HG03439 (cell line): ENCODE measurements at regions not wholly inside any gene's neighbourhood (a gene's known extent, or its start where the extent isn't known, plus 50 kb on each side); places are given as distances from the start of the nearest gene placed in this dataset.
A peak's percentile ranks its signal among the peaks of the same experiment; 100 is the strongest.
"Not testable (repeated sequence)": the region's sequence is repeated elsewhere in the genome, so short reads cannot be mapped to it uniquely, and the experiment has no call there.

ENCODE experiments used
- ATAC-seq: cut with Tn5 transposase; IDR thresholded peaks from one replicate; pipeline ENCODE4 v1.9.1; 2021; ENCODE audit warnings: mild to moderate bottlenecking, moderate library complexity; ENCODE audit not compliant: unreplicated experiment

DNA sequence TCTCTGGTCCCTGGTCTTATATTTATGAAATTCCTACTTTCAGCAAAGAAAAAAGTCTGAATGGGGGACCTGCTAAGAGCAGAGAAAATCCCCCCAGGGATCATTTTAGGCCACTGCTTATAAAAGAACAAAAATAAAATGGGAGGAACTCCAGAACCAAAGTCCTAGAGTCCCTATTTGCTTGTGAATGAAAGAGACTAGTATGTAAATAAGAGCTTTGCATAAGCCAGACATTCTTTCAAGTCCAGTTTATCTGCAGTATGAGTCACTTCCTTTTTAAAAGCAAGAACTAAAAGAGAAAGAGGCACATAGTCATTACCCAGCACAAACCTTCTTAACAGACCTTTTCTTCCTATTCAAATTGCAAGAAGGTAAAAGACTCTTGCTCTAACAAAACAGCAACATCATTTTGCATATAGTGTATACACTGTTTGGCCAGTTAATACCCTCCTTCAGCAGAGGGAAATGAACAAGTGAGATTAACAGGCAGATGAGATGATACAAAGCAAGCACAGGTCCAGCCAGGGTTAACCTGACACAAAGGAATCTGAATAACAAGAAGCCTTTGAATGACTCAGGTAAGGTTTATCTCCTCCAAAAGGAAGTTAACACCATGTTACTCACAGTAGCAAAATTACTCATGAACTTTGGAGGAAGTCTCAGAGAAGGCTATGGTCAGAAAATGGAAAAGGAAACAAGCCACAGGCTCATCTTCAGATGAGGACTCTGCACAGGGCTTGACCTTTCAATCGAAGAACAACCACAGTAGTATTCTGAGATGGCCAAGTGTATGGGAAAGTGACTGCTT, 87.3 kb downstream of the PHLDA1 start:
- ATAC-seq, result peak; percentile 97

DNA sequence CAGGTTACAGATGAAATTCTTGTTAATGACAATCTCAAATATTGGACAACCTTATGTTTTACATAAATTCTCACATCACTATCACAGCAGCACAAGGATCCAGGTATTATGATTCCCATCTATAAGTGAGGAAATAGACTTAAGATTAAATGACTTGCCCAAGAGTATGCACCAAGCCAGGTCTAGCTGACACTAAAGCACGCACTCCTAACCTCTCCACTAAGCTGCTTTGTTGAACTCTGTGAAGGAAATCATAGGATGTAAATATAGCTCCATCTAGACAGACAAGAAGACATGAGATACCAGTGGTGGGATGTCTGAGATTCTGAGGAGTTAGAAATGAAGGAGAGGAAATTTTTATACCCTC, 87.9 kb downstream of the PHLDA1 start:
- ATAC-seq, result no peak

DNA sequence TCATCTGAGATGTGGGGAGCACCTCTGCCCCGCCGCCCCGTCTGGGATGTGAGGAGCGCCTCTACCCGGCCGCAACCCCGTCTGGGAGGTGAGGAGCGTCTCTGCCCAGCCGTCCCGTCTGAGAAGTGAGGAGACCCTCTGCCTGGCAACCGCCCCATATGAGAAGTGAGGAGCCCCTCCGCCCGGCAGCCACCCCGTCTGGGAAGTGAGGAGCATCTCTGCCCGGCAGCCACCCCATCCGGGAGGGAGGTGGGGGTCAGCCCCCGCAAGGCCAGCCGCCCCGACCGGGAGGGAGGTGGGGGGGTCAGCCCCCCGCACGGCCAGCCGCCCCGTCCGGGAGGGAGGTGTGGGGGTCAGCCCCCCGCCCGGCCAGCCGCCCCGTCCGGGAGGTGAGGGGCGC, 89.9 kb downstream of the PHLDA1 start:
- not testable (repeated sequence) for ATAC-seq

DNA sequence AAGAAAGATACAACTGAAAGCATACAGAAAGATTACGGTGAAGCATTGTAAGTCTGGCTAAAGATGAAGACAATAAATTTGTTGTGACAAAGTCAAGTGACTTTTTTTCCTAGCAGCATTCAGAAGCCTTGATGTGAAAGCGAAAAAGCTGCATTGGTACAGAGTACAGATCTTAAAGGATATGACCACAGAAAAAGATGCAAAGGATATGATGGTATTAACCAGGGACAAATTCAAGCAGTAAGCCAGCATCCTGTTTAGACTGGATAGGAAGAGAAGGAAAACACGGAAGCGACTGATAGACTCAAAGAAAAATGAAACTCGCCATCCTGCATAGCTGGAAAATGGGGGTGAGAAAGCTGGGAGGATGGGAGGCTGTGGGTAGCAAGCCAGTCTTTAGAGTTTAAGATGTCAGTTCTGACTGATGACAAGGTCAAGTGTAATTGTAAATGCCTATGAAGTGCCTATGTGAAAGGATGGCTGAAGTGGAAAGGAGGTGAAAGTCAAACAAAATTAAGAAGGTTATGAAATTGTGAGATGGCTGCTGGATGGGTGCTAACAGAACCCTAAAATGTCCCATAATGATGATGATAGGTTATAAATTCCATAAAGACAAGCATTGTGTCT, 92.4 kb downstream of the PHLDA1 start:
- no peak for ATAC-seq

DNA sequence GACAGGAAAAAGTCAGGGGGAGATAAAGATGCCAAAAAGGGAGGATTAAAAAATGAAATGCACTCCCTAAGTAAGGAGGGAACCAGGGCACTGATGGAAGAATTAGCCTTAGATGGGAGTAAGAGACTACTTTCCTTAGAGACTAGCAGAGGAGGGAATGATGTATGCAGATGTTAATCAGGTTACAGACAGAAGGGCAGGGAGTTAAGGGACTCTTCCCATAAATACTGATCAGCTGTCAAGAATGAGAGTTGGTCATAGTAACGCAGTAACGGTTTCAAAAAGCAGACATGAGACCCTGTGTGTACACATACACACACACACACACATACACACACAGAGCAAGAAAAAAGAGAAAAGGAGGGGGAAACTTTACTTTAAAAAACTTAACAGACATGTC, 93.4 kb downstream of the PHLDA1 start:
- ATAC-seq, result no peak

DNA sequence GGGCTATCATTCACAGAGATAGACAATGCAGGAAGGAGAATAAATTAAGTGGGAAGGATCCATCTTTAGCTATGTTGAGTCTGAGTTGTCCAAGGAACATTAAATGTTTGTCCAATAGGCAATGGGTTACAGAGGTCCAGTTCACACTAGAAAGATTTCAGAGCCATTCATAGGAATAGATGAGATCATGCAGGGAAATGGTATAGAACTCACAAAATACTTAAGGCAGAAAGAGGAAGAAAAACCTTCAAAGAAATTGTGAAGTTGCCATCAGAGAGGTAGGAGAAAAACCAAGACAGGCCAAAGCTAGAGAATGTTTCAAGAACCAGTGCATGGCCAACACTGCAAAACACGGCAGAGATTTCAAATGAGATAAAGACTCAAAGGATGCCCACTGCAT, 94.1 kb downstream of the PHLDA1 start:
- no peak for ATAC-seq

DNA sequence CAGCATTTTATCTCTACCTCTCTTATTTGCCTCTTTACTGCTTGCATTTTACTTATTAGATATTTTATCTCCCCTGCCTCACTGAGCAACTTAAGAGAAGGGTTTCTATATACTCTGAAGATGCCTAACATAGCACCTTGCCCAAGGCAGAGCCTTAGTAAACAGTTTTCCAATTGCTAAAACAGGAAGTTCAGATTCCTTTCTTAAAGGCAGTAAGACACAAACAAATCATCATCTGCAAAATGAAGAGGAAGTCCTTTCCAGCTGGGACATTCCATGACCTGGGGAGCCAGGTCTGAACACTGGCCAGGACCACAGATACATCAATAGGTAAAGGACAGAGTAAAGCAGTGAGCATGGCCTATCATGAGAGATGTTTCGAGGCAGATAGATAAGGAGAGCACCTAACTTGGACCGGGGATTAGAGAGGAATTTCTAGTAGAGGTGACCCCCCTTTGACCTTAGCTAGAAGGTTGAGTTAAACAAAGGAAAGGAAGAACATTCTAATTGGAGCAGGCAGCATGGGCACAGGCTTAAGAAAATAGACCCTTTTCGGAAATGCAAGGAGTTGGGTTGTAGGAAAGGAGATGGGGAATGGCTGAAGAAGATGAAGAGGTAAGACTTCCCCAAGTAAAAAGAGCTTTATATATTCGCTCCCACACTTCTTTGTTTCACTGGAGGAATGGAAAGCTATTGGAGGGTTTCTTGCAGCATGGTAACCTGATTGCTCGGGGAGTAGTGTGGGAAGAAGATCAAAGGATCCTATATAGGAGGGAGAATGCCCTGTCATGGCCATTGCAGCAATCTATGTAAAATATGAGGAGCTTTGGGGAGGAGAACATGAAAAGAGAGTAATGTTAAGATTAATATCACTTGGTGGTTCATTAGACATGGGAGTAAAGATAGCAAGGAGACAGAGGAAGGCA, 94.8 kb downstream of the PHLDA1 start:
- ATAC-seq, result no peak

DNA sequence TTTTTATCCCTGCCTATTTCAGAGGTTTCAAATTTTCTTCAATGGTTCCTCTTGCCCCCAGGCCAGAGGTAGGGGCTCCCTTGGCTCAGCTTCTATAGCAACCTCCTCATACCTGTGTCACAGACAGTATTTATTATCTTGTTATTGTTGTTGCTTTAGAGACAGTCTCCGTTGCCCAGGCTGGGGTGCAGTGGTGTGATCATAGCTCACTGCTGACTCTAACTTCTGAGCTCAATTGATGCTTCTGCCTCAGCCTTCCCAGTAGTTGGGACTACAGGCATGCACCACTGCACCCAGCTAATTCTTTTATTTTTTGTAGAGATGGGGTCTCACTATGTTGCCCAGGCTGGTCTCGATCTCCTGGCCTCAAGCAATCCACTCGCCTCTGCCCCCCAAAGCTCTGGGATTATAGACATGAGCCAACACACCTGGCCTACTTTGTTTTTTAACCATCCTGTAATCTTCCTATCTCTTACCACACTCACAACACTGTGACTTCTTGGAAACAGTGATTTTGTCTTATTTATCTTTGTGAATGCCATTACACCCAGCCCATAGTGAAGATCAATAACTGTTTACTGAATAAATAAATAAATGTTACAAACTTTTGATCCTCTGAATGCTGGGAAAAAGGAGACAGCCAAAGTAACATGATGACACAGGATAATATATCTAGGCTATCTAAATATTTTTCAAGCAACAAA, 95.9 kb downstream of the PHLDA1 start:
- no peak for ATAC-seq

DNA sequence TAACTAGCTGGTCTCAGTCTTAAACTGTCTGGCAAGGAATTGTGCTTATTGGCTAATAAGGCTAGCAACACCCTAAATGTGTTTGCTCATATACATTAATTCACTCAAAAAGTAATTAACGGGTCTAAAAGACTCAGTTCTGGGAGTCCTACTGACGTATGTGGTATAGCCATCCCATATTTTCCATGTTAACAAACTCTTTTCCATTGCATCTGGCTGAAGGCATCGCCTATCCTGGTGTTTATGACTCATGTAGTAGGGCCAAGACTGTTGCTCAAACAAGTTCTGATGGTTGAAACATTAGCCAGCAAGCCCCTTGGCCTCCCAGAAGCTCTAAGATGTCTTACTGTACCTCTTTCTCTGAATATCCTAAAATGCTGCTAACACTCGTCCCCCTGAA, 98.5 kb downstream of the PHLDA1 start:
- ATAC-seq, result no peak

DNA sequence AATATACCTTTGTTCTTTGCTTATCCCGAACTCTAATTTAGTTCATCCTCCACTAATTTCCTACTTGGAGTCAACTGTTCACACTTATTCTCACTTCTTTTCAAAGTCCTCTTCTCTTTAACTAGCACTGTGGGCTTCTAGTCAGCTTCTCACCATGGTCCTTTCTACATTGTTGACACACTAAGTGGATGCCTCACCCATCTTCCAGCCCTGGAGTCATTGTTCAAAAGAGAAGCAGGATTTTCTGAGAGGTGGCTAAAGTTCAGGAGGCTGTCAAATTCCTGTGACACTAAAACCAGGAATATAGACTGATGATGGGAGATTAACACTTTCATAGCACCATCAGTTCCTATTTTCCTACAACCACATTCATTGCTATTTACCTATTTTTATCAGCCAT, 99.3 kb downstream of the PHLDA1 start:
- no peak for ATAC-seq

DNA sequence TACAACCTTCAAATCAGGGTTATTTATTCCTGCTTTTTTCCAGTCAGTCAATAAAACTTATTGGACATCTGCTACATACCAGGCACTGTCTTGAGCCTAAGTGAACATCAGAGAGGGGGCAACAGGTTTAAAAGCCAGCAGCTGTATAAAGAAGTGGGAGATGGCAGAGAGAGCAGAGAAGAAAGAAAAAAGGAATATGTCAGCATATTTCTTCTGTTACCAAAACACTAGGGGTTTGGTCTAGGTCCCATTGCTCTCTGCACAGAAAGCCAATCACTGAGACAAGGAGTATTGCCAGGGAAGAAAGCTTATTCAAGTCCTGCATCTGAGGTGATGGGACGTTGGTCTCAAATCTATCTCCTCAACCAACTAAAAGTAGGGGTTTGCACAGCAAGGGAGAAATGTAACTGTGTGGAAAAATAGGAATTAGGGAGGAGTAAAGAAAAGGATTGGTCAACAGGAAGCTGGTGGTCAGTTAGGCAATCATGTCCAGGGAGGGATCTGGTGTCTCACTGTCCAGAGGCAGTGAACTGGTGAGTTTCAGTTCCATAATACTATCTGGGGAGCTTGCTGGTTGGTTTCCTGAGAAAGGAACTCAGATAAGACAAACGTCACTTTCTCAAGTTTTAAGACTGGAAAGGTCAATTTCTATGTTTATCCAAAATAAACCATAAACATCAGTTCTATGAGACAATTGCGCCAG, 107.5 kb downstream of the PHLDA1 start:
- no peak for ATAC-seq

DNA sequence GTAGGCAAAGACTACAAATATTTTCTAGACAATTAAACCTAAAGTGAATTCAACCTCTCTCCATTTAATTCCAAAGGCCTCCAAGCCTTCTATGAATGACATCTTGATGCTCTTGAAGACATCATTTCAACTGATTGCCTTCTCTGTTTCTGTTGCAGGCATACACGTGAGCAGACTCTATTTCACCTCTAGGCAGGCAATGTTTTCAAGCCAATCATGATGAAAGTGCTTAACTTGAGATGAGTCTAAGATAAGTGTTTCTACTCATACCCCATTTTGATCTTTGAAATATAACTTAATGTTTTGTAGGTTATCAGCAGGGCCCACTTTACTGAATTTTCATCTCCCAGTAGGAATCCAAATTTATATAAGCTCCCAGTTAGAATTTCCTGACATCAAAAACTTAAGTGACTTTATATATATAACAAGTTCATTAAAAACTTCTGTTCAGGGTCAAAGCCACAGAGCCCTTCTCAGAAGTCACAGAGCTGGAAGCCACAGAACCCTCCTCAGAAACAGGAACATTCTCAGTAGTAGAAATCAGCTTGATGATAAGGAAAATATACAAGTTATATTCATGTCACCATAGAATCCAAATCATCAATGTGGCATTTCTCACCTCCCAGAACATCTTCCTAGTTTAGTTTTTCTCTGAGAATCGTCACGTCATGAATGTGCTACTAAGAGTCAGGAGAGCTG, 108.5 kb downstream of the PHLDA1 start:
- ATAC-seq, result no peak

DNA sequence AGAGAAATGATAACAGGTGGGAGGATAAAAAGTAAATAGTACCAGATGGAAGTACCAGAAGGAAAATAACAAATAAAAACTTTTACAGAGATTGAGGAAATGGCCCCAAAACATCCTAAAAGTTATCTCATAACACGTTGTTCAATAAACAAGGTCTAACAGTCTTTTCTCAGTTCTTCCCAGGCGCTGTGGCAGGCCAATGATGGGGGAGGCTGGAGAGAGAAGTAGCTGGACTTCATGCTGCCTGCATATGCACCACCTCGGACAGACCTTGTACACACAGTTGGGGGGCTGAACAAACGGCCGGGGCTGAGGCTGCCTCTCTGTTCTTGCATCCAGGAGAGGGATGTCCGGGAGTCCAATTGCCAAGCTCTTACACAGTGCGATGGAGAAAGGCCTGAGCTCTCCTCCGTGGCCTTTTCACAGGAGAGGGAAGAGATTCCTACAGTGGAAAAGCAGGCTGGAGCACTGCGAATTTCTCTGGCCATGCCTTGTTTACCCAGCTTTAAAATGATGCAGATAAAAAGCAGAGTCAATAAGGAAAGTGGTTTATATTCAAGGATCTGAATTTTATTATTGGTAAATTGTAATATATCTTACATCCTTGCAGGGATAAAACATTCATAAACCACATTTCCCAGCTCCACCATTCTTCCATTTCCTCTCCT, 109.8 kb downstream of the PHLDA1 start:
- no peak for ATAC-seq

DNA sequence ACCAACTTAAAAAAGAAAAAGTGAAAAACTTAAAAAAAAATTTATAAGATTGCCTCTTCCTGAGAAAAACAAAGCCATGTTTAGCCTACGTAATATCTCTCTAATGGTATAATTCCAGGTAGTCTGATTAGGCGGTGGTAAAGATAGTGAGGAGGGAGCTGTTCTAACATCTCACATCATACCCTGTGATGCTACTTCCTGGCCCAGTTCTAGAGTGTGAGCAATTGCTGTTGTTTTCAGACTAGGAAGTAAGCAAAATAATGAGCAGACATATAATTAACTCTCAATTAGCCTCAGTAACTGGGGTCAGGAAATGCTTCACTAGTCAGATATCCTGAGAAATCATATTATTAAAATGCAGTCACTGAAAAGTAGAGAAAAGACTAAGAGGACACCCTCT, 113.9 kb downstream of the PHLDA1 start:
- ATAC-seq, result no peak

DNA sequence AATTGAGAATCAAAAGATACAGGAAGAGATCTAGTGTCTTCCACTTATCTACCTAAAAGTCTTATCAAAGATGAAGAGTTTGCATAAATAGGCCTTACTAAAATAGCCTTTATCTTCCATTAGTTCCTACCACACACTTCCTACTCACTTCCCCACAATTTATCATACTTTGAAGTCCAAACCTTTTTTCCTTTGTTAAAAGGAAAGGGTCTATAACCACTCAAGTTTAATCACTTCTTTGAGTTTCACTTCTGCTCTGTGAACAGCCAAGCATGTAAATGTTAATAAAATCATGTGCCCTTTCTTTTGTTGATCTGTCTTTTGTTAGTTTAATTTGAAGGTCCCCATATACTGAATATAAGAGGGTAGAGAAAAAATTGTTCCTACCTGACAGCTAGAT, 114.5 kb downstream of the PHLDA1 start:
- ATAC-seq, result no peak

DNA sequence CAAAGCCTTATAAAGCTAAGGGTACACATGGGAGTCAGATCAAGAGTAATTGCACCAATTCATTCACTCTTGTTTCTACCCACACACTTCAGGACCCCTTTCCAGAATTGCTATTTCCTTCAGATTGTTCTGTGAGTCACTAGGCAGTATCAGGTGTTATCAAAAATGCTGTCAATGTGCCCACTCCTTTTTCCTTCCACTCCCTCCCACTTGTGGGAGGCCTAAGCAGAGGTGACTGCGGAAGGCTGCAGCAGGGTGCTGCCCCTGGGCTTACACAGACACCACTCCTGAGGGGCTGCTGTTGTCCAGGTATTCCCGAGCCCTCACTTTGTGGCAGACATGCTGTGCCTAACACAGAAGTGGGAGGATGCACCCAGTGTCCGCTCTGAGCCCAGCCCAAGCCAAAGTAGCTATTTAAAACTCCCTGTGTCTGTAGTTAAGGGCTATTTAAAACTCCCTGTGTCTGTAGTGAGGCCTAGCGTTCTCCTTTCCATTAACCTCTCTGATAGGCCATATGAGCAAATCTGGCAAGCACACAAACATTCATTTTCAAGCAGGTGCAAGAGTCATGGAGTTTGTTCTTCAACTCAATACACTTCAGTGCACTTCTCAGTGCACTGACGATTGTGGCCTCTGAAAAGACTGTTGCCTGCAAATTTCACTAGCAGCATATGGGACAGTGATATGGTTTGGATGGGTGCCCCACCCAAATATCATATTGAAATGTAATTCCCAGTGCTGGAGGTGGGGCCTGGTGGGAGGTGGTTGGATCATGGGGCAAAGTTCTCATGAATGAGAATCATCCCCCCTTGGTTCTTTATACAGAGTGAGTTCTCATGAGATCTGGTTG, 117.8 kb downstream of the PHLDA1 start:
- ATAC-seq, result no peak

DNA sequence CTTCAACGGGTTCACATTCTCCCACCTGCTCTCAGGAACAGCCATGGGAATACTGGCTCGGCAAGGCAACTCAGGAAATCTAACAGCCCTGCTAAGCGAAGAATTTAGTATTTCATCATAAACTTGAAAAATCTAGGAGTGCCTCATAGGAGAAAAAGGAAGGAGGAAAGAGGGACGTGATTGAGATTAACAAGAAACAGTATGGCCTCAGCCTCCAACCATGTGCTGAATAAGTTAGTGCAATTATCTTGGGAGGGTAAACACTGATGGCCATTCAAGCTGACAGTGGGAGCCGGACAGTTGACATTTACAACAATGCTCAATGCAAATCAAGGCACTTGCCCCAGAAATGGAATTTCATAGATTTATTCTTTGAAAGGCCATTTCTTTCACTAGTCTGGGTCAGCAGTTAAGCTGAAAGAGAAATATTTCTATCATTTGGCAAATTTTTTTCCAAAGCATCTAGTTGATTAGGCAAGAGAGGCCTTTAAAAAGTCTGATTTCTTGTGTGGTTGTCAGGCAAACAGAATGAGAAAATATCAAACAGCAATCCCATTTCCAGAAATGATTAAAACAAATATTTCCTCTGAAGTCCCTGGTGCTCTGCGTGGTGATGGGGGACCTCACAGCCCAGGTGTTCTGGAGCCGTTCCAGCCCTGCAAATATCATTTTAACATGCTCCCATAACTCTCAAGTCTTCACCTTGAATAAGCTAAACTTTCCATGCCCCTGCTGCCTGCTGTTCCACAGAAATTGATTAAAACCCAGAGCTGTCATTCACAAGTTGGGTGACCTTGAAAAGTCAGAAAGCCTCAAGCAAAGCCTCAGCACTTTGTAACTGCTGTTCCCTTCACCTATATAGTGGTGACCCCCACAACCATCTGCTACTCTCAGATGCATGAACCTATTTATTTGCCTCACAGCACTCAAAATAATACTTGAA, 121.6 kb downstream of the PHLDA1 start:
- ATAC-seq, result no peak
